NCI-H460 (cell line): ENCODE measurements at regions not wholly inside any gene's neighbourhood (a gene's known extent, or its start where the extent isn't known, plus 50 kb on each side); places are given as distances from the start of the nearest gene placed in this dataset.
A peak's percentile ranks its signal among the peaks of the same experiment; 100 is the strongest.

ENCODE experiments used
- DNase-seq: peaks from one replicate; pipeline ENCODE4 v3.0.0-alpha.2; 2016; ENCODE audit warnings: low read depth; ENCODE audit errors: extremely low read depth

- no peak for DNase-seq
Observed at GRCh38 chr9:85268131-85268530, 473.6 kb downstream of the AGTPBP1 start.

GRCh38 chr9:85264695-85265094 lies 477.1 kb downstream of the AGTPBP1 start:
- DNase-seq, result no peak

- no peak for DNase-seq
Observed at GRCh38 chr9:85263288-85263687, 478.5 kb downstream of the AGTPBP1 start.

GRCh38 chr9:85262333-85262732 lies 479.4 kb downstream of the AGTPBP1 start:
- DNase-seq, result no peak

GRCh38 chr9:85260275-85260845 lies 481.4 kb downstream of the AGTPBP1 start:
- DNase-seq, result no peak

GRCh38 chr9:85258823-85259370 lies 482.9 kb downstream of the AGTPBP1 start:
- peak; percentile 42 for DNase-seq

- no peak for DNase-seq
Observed at GRCh38 chr9:85258236-85258635, 483.5 kb downstream of the AGTPBP1 start.

GRCh38 chr9:85249313-85249621 lies 492.5 kb downstream of the AGTPBP1 start:
- DNase-seq, result no peak

- DNase-seq, result no peak
Observed at GRCh38 chr9:85248514-85249312, 493.0 kb downstream of the AGTPBP1 start.

GRCh38 chr9:85246541-85246940 lies 495.2 kb downstream of the AGTPBP1 start:
- no peak for DNase-seq

GRCh38 chr9:85244856-85245255 lies 496.9 kb downstream of the AGTPBP1 start:
- no peak for DNase-seq

- DNase-seq, result no peak
Observed at GRCh38 chr9:85243977-85244376, 497.8 kb downstream of the AGTPBP1 start.

GRCh38 chr9:85237478-85237877 lies 504.3 kb downstream of the AGTPBP1 start:
- DNase-seq, result no peak

- no peak for DNase-seq
Observed at GRCh38 chr9:85230081-85230480, 511.7 kb downstream of the AGTPBP1 start.

GRCh38 chr9:85228111-85228855 lies 513.5 kb downstream of the AGTPBP1 start:
- DNase-seq, result no peak

- no peak for DNase-seq
Observed at GRCh38 chr9:85225180-85225579, 516.6 kb downstream of the AGTPBP1 start.

GRCh38 chr9:85224729-85225128 lies 517.0 kb downstream of the AGTPBP1 start:
- DNase-seq, result no peak

GRCh38 chr9:85224301-85224700 lies 517.5 kb downstream of the AGTPBP1 start:
- no peak for DNase-seq

- no peak for DNase-seq
Observed at GRCh38 chr9:85223506-85224125, 518.1 kb downstream of the AGTPBP1 start.

GRCh38 chr9:85216601-85217000 lies 525.2 kb downstream of the AGTPBP1 start:
- no peak for DNase-seq

- DNase-seq, result no peak
Observed at GRCh38 chr9:85215961-85216360, 525.8 kb downstream of the AGTPBP1 start.
